ENCODE measurements at regions not wholly inside any gene's neighbourhood (a gene's known extent, or its start where the extent isn't known, plus 50 kb on each side); places are given as distances from the start of the nearest gene placed in this dataset.

GRCh38 chr11:112777283-112777751 lies 183.9 kb upstream of the NCAM1 start:
- peaks cover 0 to 3% (median 0%) of the 10 kb centered on the region in 11 donors for H3K9me3 Mint-ChIP-seq
- ATAC-seq (no peak), DNase-seq (no peak)
- peaks cover 0 to 3% (median 0%) of the 10 kb centered on the region in 7 donors for H3K4me1 Mint-ChIP-seq
- no peak overlapping the region for H3K27ac ChIP-seq (ENCODE audit: low read depth, low read length)
- H3K27me3 Mint-ChIP-seq, result peaks cover 0 to 29% (median 3%) of the 10 kb centered on the region in 5 donors
- H3K27me3 ChIP-seq (ENCODE audit: control insufficient read depth in 2 of 2, insufficient read depth in 2 of 2, low read length in 2 of 2), result no peaks in the 10 kb centered on the region
- CTCF ChIA-PET, result no interaction called here
- no peaks in the 10 kb centered on the region for H3K9me3 ChIP-seq (ENCODE audit: control insufficient read depth in 2 of 3, low read length in 3 of 3)
- POLR2A ChIA-PET, result no interaction called here
- no peak overlapping the region for H3K27ac Mint-ChIP-seq
- H3K4me3 Mint-ChIP-seq, result no peak overlapping the region
- H3K4me1 ChIP-seq (ENCODE audit: control insufficient read depth in 2 of 2, insufficient read depth in 2 of 2, low read length in 2 of 2), result no peaks in the 10 kb centered on the region
- H3K36me3 ChIP-seq (ENCODE audit: control insufficient read depth in 2 of 3, insufficient read depth in 3 of 3, low read length in 3 of 3), result no peaks in the 10 kb centered on the region
- no peak overlapping the region for H3K4me3 ChIP-seq (ENCODE audit: low read length)
- no peaks in the 10 kb centered on the region for H3K36me3 Mint-ChIP-seq
- intact Hi-C loops (cut with micrococcal nuclease), result no loop called here

- Histone ChIP-seq H3K27ac (ENCODE audit: low read depth, low read length) (no peak overlapping the region), H3K4me3 (ENCODE audit: low read length) (no peak overlapping the region), H3K36me3 (ENCODE audit: control insufficient read depth in 2 of 3, insufficient read depth in 3 of 3, low read length in 3 of 3) (no peaks in the 10 kb centered on the region), H3K4me1 (ENCODE audit: control insufficient read depth in 2 of 2, insufficient read depth in 2 of 2, low read length in 2 of 2) (no peaks in the 10 kb centered on the region), H3K9me3 (ENCODE audit: control insufficient read depth in 2 of 3, low read length in 3 of 3) (no peaks in the 10 kb centered on the region), H3K27me3 (ENCODE audit: control insufficient read depth in 2 of 2, insufficient read depth in 2 of 2, low read length in 2 of 2) (no peaks in the 10 kb centered on the region)
- intact Hi-C loops (cut with micrococcal nuclease), result no loop called here
- Mint-ChIP-seq H3K9me3 (peaks cover 0 to 3% (median 0%) of the 10 kb centered on the region in 11 donors), H3K36me3 (no peaks in the 10 kb centered on the region), H3K27me3 (peaks cover 0 to 24% (median 3%) of the 10 kb centered on the region in 5 donors), H3K27ac (no peak overlapping the region), H3K4me3 (no peak overlapping the region), H3K4me1 (peaks cover 0 to 3% (median 0%) of the 10 kb centered on the region in 7 donors)
- ChIA-PET POLR2A (no interaction called here), CTCF (no interaction called here)
- no peak for DNase-seq
- ATAC-seq, result no peak
Measured at GRCh38 chr11:112778091-112778876, 182.9 kb upstream of the NCAM1 start.

GRCh38 chr11:112778877-112779266 lies 182.3 kb upstream of the NCAM1 start:
- CTCF ChIA-PET, result no interaction called here
- Mint-ChIP-seq H3K27ac (no peak overlapping the region), H3K4me3 (no peak overlapping the region), H3K4me1 (no peaks in the 10 kb centered on the region), H3K27me3 (peaks cover 0 to 18% (median 0%) of the 10 kb centered on the region in 5 donors), H3K36me3 (no peaks in the 10 kb centered on the region), H3K9me3 (peaks cover 0 to 3% (median 0%) of the 10 kb centered on the region in 11 donors)
- intact Hi-C loops (cut with micrococcal nuclease), result no loop called here
- H3K36me3 ChIP-seq (ENCODE audit: control insufficient read depth in 2 of 3, insufficient read depth in 3 of 3, low read length in 3 of 3), result no peaks in the 10 kb centered on the region
- H3K4me3 ChIP-seq (ENCODE audit: low read length), result no peak overlapping the region
- DNase-seq (no peak), ATAC-seq (no peak)
- H3K27ac ChIP-seq (ENCODE audit: low read depth, low read length), result no peak overlapping the region
- POLR2A ChIA-PET, result no interaction called here
- H3K9me3 ChIP-seq (ENCODE audit: control insufficient read depth in 2 of 3, low read length in 3 of 3), result no peaks in the 10 kb centered on the region
- H3K27me3 ChIP-seq (ENCODE audit: control insufficient read depth in 2 of 2, insufficient read depth in 2 of 2, low read length in 2 of 2), result no peaks in the 10 kb centered on the region
- H3K4me1 ChIP-seq (ENCODE audit: control insufficient read depth in 2 of 2, insufficient read depth in 2 of 2, low read length in 2 of 2), result no peaks in the 10 kb centered on the region

- H3K9me3 ChIP-seq (ENCODE audit: control insufficient read depth in 2 of 3, low read length in 3 of 3), result no peaks in the 10 kb centered on the region
- Mint-ChIP-seq H3K36me3 (no peaks in the 10 kb centered on the region), H3K4me3 (no peak overlapping the region), H3K9me3 (peaks cover 0 to 2% (median 0%) of the 10 kb centered on the region in 11 donors), H3K27ac (no peak overlapping the region), H3K27me3 (peaks cover 0 to 18% (median 4%) of the 10 kb centered on the region in 5 donors), H3K4me1 (no peaks in the 10 kb centered on the region)
- no peak for ATAC-seq
- no peaks in the 10 kb centered on the region for H3K27me3 ChIP-seq (ENCODE audit: control insufficient read depth in 2 of 2, insufficient read depth in 2 of 2, low read length in 2 of 2)
- H3K4me1 ChIP-seq (ENCODE audit: control insufficient read depth in 2 of 2, insufficient read depth in 2 of 2, low read length in 2 of 2), result no peaks in the 10 kb centered on the region
- no peaks in the 10 kb centered on the region for H3K36me3 ChIP-seq (ENCODE audit: control insufficient read depth in 2 of 3, insufficient read depth in 3 of 3, low read length in 3 of 3)
- no peak overlapping the region for H3K27ac ChIP-seq (ENCODE audit: low read depth, low read length)
- no peak for DNase-seq
- no peak overlapping the region for H3K4me3 ChIP-seq (ENCODE audit: low read length)
- intact Hi-C loops (cut with micrococcal nuclease), result no loop called here
- ChIA-PET POLR2A (no interaction called here), CTCF (no interaction called here)
Measured at GRCh38 chr11:112780351-112781087, 180.7 kb upstream of the NCAM1 start.

GRCh38 chr11:112783945-112784322 lies 177.3 kb upstream of the NCAM1 start:
- H3K4me1 Mint-ChIP-seq, result no peaks in the 10 kb centered on the region
- H3K4me3 Mint-ChIP-seq, result no peak overlapping the region
- POLR2A ChIA-PET, result no interaction called here
- CTCF ChIA-PET, result no interaction called here
- H3K27me3 ChIP-seq (ENCODE audit: control insufficient read depth in 2 of 2, insufficient read depth in 2 of 2, low read length in 2 of 2), result no peaks in the 10 kb centered on the region
- H3K36me3 ChIP-seq (ENCODE audit: control insufficient read depth in 2 of 3, insufficient read depth in 3 of 3, low read length in 3 of 3), result no peaks in the 10 kb centered on the region
- H3K27ac ChIP-seq (ENCODE audit: low read depth, low read length), result no peak overlapping the region
- peaks cover 0 to 23% (median 9%) of the 10 kb centered on the region in 5 donors for H3K27me3 Mint-ChIP-seq
- H3K27ac Mint-ChIP-seq, result no peak overlapping the region
- no peak overlapping the region for H3K4me3 ChIP-seq (ENCODE audit: low read length)
- H3K36me3 Mint-ChIP-seq, result no peaks in the 10 kb centered on the region
- intact Hi-C loops (cut with micrococcal nuclease), result no loop called here
- ATAC-seq, result no peak
- H3K4me1 ChIP-seq (ENCODE audit: control insufficient read depth in 2 of 2, insufficient read depth in 2 of 2, low read length in 2 of 2), result no peaks in the 10 kb centered on the region
- no peaks in the 10 kb centered on the region for H3K9me3 ChIP-seq (ENCODE audit: control insufficient read depth in 2 of 3, low read length in 3 of 3)
- peaks cover 0 to 4% (median 0%) of the 10 kb centered on the region in 11 donors for H3K9me3 Mint-ChIP-seq
- DNase-seq, result no peak

GRCh38 chr11:112784323-112785073 lies 176.7 kb upstream of the NCAM1 start:
- Mint-ChIP-seq H3K27ac (no peak overlapping the region), H3K36me3 (no peaks in the 10 kb centered on the region), H3K27me3 (peaks cover 0 to 23% (median 9%) of the 10 kb centered on the region in 5 donors), H3K4me3 (no peak overlapping the region), H3K4me1 (no peaks in the 10 kb centered on the region), H3K9me3 (peaks cover 0 to 4% (median 0%) of the 10 kb centered on the region in 11 donors)
- ChIA-PET POLR2A (no interaction called here), CTCF (no interaction called here)
- DNase-seq (no peak), ATAC-seq (no peak)
- intact Hi-C loops (cut with micrococcal nuclease), result no loop called here
- Histone ChIP-seq H3K27me3 (ENCODE audit: control insufficient read depth in 2 of 2, insufficient read depth in 2 of 2, low read length in 2 of 2) (no peaks in the 10 kb centered on the region), H3K4me3 (ENCODE audit: low read length) (no peak overlapping the region), H3K36me3 (ENCODE audit: control insufficient read depth in 2 of 3, insufficient read depth in 3 of 3, low read length in 3 of 3) (no peaks in the 10 kb centered on the region), H3K4me1 (ENCODE audit: control insufficient read depth in 2 of 2, insufficient read depth in 2 of 2, low read length in 2 of 2) (no peaks in the 10 kb centered on the region), H3K27ac (ENCODE audit: low read depth, low read length) (no peak overlapping the region), H3K9me3 (ENCODE audit: control insufficient read depth in 2 of 3, low read length in 3 of 3) (no peaks in the 10 kb centered on the region)
